GM12891 (cell line): ENCODE measurements at regions not wholly inside any gene's neighbourhood (a gene's known extent, or its start where the extent isn't known, plus 50 kb on each side); places are given as distances from the start of the nearest gene placed in this dataset.
"Not testable (repeated sequence)": the region's sequence is repeated elsewhere in the genome, so short reads cannot be mapped to it uniquely, and the experiment has no call there.

Experiments
- DNase-seq: peaks from one replicate; pipeline ENCODE4 v3.0.0; 2011; ENCODE audit warnings: low spot score; ENCODE audit not compliant: insufficient read length
- FAIRE-seq: peaks from 2 replicates; lab custom pipeline; 2011; peaks lifted over from hg19 to GRCh38; lab: Jason Lieb, UNC
- PAX5 ChIP-seq: IDR thresholded peaks from 2 replicates; pipeline ENCODE4 v1.6.1; 2011; ENCODE audit warnings: low read length, moderate library complexity, mild to moderate bottlenecking; ENCODE audit not compliant: insufficient read depth, severe bottlenecking
- POLR2A ChIP-seq: IDR thresholded peaks from 2 replicates; pipeline ENCODE4 v1.6.1; 2011; ENCODE audit warnings: low read depth, low read length, control low read depth
- POLR2AphosphoS5 ChIP-seq: IDR thresholded peaks from 2 replicates; pipeline ENCODE4 v1.6.1; 2011; ENCODE audit warnings: low read depth, low read length, control low read depth
- POU2F2 ChIP-seq: IDR thresholded peaks from 2 replicates; pipeline ENCODE4 v1.6.1; 2011; ENCODE audit warnings: low read depth, mild to moderate bottlenecking, control low read depth, low read length, moderate library complexity
- SPI1 ChIP-seq: IDR thresholded peaks from 2 replicates; pipeline ENCODE4 v1.6.1; 2011; ENCODE audit warnings: low read depth, low read length, control low read depth
- TAF1 ChIP-seq: IDR thresholded peaks from 2 replicates; pipeline ENCODE4 v1.6.1; 2011; ENCODE audit warnings: low read depth, low read length, control low read depth

DNA sequence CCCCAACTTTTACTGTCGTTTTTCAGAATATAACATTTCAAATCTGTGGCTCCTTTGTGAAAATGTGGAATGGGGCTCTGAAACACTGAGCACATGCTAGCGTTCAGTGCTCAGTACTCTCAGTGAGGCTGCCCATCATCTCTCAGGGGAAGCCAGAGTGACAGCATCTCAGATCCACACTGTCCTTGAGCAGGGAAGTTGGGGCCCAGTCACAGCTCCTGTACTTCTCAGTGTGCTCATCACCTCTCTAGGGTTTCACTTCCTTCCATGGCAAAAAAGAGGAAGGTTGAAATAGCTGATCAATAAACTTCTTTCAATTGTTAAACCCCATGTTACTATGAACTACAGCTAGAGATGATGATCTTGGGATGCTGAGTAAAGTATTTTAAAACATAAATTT lies 565.9 kb upstream of the SPRY2 start:
- FAIRE-seq, result no peak
- DNase-seq, result no peak
- TF ChIP-seq POLR2A, result no peak
- TF ChIP-seq SPI1, result peak; percentile 31; the same call in 1 of the 2 replicates

DNA sequence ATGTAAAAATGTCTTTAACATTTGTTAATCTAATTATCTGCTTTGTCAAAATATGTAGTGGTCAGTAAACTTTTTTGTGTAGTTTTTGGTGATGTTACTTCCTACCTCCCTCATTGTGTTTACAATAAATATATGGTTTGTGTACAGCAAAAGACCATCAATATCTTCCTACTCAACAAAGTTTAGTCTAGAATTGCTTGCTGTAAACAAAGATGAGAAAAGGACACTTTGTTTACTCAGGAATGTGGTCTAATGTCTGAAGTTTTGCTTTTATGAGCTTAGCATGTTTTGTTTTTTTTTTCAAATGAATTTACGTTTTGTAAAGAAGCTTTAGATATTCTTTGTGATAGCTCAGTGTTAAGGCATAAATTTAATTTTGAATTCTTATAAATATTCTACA lies 563.5 kb upstream of the SPRY2 start:
- TF ChIP-seq POU2F2, result no peak
- TF ChIP-seq PAX5, result no peak
- no peak for TF ChIP-seq SPI1
- no peak for TF ChIP-seq TAF1
- DNase-seq (no peak), FAIRE-seq (no peak)

DNA sequence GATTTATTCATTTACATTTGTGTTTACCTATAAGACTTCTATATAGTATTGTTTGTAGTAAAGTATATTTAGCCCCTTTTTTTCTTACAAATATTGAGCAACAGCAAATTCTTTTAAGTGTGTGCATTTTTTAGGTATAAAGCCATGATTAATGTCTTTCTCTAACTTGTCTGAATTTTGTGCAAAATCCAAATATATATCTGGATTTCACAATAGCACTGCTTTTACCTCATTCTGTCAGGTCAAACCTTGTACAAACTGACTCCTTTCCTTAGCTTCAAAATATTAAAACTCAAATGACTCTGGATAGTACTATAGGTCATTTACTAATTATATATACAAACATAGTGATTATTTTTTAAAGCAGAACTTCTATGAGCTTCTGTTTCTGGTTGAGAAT lies 563.0 kb upstream of the SPRY2 start:
- no peak for FAIRE-seq
- TF ChIP-seq POLR2A (no peak), SPI1 (no peak), TAF1 (no peak), POU2F2 (no peak), PAX5 (no peak), POLR2AphosphoS5 (no peak)
- no peak for DNase-seq

DNA sequence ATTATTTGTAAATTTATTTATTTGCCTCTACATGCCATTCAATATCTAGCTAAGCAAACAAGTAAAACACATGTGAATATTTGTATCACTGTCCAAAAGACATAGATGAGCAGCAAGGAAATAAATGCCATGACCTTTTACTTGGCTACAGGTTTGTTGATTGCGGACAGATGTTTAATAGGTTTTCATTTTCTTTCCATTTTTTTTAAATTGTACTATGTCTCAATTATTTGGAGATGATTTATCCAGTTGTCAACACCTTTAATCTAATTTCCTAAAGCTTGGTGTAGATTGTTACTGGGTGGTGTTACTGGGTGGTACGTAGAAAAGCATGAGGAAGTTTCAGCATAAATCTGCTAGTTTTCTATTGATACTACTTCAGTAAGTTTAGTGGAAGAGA lies 560.6 kb upstream of the SPRY2 start:
- TF ChIP-seq PAX5 (no peak), SPI1 (no peak), POLR2AphosphoS5 (no peak), POU2F2 (no peak), TAF1 (no peak), POLR2A (no peak)
- DNase-seq, result no peak
- FAIRE-seq, result no peak

DNA sequence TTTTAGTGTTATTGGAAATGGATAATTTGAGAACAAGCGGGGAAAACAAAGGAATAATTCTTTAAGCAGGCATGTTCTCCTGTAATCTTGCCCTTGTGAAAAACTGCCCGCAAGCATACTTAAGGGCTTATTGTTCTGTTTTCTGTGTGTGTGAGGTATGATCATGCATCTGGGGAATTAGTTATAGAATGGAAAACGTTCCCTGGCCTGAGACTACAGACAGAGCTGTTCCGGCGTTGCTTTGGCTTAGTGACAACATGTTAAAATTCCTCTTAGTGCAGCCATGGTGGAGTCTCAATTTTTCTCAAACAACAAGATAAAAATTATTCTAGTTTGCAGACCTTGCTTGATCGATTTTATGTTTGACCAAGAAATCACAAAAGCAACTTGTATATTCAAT lies 560.2 kb upstream of the SPRY2 start:
- TF ChIP-seq POLR2A (no peak), SPI1 (no peak), TAF1 (no peak), POU2F2 (no peak), PAX5 (no peak), POLR2AphosphoS5 (no peak)
- FAIRE-seq (no peak), DNase-seq (no peak)

DNA sequence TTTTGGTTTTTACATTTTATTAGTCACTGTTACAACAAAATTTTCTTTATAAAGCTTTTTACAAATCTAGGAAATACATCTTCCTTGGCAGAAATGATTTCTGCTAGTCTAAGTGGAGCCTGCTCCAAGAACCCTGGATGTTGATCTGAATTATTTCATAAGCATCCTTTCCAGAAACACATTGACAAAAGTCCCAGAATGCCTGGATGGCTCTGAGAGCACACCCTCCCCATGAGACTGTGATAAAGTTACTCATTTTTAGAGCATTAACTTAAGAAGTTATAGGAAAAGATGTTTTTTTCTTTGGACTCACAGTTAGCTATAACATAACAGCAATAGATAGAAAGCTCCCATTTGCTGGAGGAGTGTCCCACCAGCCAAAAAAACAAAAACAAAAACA lies 559.6 kb upstream of the SPRY2 start:
- FAIRE-seq (no peak), DNase-seq (no peak)
- TF ChIP-seq POLR2AphosphoS5 (no peak), TAF1 (no peak), PAX5 (no peak), SPI1 (no peak), POU2F2 (no peak), POLR2A (no peak)

DNA sequence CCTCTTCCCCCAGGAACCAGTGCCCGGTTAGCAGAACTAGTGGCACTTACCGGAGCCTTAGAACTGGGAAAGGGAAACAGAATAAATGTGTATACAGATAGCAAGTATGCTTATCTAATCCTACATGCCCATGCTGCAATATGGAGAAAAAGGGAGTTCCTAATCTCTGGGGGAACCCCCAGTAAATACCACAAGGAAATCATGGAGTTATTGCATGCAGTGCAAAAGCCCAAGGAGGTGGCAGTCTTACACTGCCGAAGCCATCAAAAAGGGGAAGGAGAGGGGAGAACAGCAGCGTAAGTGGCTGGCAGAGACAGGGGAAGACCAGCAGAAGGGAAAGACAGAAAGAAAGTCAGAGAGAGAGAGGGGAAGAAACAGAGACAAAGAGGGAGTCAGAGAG lies 556.7 kb upstream of the SPRY2 start:
- not testable (repeated sequence) for FAIRE-seq, DNase-seq

DNA sequence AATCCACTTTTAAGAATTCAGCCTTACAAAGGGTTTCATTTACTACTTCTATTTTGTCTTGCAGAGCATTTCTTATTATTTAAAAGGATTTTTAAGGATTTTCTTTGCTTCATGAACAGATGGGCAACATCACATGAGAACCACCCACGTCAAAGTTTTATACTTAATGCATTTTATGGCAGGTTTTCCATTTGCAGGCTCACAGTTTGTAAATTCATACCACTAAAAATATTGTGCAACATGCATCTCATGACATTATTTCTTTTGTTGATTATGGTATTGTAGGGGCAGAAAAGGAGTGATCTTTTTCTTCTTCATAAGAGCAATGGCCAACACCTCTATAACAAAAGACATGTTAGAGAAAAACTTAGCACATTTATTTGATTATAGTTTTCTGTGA lies 554.0 kb upstream of the SPRY2 start:
- TF ChIP-seq SPI1 (no peak), TAF1 (no peak), POLR2AphosphoS5 (no peak)
- FAIRE-seq, result no peak
- DNase-seq, result no peak

DNA sequence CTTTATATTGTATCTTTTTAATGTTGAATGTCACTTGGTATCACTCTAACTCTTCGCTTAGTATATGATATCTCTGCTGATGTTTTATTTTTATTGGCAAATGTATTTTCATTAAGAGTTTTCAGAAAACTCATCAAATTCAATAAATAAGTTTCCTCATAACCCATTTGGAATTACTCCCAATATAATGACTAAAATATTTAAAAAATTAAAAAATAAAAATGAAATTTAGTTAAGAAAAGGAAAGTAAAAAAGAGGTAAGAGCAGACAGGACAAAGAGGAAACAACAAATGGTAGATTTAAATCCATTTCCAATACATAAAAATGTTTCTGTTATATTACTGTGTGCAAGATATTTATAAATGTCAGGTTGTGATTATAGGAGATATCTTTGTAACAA lies 548.9 kb upstream of the SPRY2 start:
- DNase-seq (no peak), FAIRE-seq (no peak)
- TF ChIP-seq SPI1, result no peak
- no peak for TF ChIP-seq TAF1
- no peak for TF ChIP-seq POLR2AphosphoS5
- TF ChIP-seq POU2F2, result no peak
- no peak for TF ChIP-seq PAX5
- TF ChIP-seq POLR2A, result no peak

DNA sequence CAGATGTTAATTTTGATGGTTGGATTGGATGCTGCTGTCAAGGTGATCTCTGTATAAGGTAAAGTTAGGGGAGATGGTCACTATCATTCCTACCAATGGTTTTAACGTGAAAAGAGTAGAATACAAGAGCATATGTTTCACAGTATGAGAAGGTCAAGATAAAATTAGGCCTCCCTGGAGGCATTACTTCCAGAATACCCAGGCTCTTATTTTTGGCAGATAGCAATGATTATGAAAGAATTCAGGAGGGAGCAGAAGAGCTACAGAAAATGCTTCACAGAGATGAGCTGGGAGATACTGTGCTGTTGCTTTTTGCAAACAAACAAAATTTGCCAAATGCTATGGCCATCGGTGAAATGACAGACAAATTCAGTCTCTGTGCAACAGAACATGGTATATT lies 547.5 kb upstream of the SPRY2 start:
- DNase-seq (no peak), FAIRE-seq (no peak)
- TF ChIP-seq POLR2A, result no peak
- TF ChIP-seq PAX5, result no peak
- no peak for TF ChIP-seq POU2F2
- TF ChIP-seq TAF1, result no peak
- no peak for TF ChIP-seq POLR2AphosphoS5
- TF ChIP-seq SPI1, result no peak
